ENCODE measurements at regions not wholly inside any gene's neighbourhood (a gene's known extent, or its start where the extent isn't known, plus 50 kb on each side); places are given as distances from the start of the nearest gene placed in this dataset.
A peak's percentile ranks its signal among the peaks of the same experiment; 100 is the strongest.
"Not testable (repeated sequence)": the region's sequence is repeated elsewhere in the genome, so short reads cannot be mapped to it uniquely, and the experiment has no call there.

GRCh38 chr7:20075992-20076820 lies 141.0 kb downstream of the MACC1 start:
- Histone ChIP-seq H2AFZ (ENCODE audit: low read depth, low read length) (no peak overlapping the region), H3K4me2 (ENCODE audit: low read length) (no peak overlapping the region), H3K9me3 (ENCODE audit: insufficient read depth, low read depth, low read length) (no peaks in the 10 kb centered on the region), H3K79me2 (ENCODE audit: insufficient read depth, low read length) (no peaks in the 10 kb centered on the region), H3K4me3 (ENCODE audit: insufficient read depth, low read depth, low read length) (no peak overlapping the region), H3K4me1 (ENCODE audit: insufficient read depth, low read length) (no peaks in the 10 kb centered on the region), H3K27me3 (ENCODE audit: insufficient read depth, low read length) (no peaks in the 10 kb centered on the region), H3K9ac (ENCODE audit: low read length) (no peak overlapping the region), H4K20me1 (ENCODE audit: insufficient read depth, low read length) (no peaks in the 10 kb centered on the region), H3K36me3 (ENCODE audit: insufficient read depth, low read length) (no peaks in the 10 kb centered on the region), H3K27ac (ENCODE audit: low read depth, low read length) (no peak overlapping the region)
- H3K9me3 Mint-ChIP-seq (ENCODE audit: unreplicated experiment), result peaks cover 2% of the 10 kb centered on the region
- no peak for TF ChIP-seq CTCF (IDR thresholded peaks at IDR 0.05; ENCODE audit: insufficient read depth, low read depth, low read length)
- no peak for TF ChIP-seq EZH2 (IDR thresholded peaks at IDR 0.05; ENCODE audit: insufficient read depth, low read length)
- no peak overlapping the region for H3K27ac Mint-ChIP-seq (ENCODE audit: unreplicated experiment)
- H3K4me3 Mint-ChIP-seq (ENCODE audit: unreplicated experiment), result no peak overlapping the region
- no peaks in the 10 kb centered on the region for H3K4me1 Mint-ChIP-seq (ENCODE audit: low read depth, unreplicated experiment)
- FAIRE-seq (no peak), DNase-seq (ENCODE audit: low read depth) (peak; percentile 37)
- no peaks in the 10 kb centered on the region for H3K36me3 Mint-ChIP-seq (ENCODE audit: low read depth, unreplicated experiment)
- no peaks in the 10 kb centered on the region for H3K27me3 Mint-ChIP-seq (ENCODE audit: low read depth, unreplicated experiment)

- Histone ChIP-seq H3K36me3 (ENCODE audit: insufficient read depth, low read length) (no peaks in the 10 kb centered on the region), H3K79me2 (ENCODE audit: insufficient read depth, low read length) (no peaks in the 10 kb centered on the region), H3K4me2 (ENCODE audit: low read length) (no peak overlapping the region), H3K4me3 (ENCODE audit: insufficient read depth, low read depth, low read length) (no peak overlapping the region), H3K9me3 (ENCODE audit: insufficient read depth, low read depth, low read length) (no peaks in the 10 kb centered on the region), H4K20me1 (ENCODE audit: insufficient read depth, low read length) (no peaks in the 10 kb centered on the region), H3K9ac (ENCODE audit: low read length) (no peak overlapping the region), H2AFZ (ENCODE audit: low read depth, low read length) (no peak overlapping the region), H3K27me3 (ENCODE audit: insufficient read depth, low read length) (no peaks in the 10 kb centered on the region), H3K27ac (ENCODE audit: low read depth, low read length) (no peak overlapping the region), H3K4me1 (ENCODE audit: insufficient read depth, low read length) (no peaks in the 10 kb centered on the region)
- peaks cover 2% of the 10 kb centered on the region for H3K9me3 Mint-ChIP-seq (ENCODE audit: unreplicated experiment)
- H3K27me3 Mint-ChIP-seq (ENCODE audit: low read depth, unreplicated experiment), result no peaks in the 10 kb centered on the region
- no peak overlapping the region for H3K4me3 Mint-ChIP-seq (ENCODE audit: unreplicated experiment)
- no peaks in the 10 kb centered on the region for H3K36me3 Mint-ChIP-seq (ENCODE audit: low read depth, unreplicated experiment)
- no peak overlapping the region for H3K27ac Mint-ChIP-seq (ENCODE audit: unreplicated experiment)
- no peaks in the 10 kb centered on the region for H3K4me1 Mint-ChIP-seq (ENCODE audit: low read depth, unreplicated experiment)
- TF ChIP-seq EZH2 (IDR thresholded peaks at IDR 0.05; ENCODE audit: insufficient read depth, low read length), result no peak
- no peak for TF ChIP-seq CTCF (IDR thresholded peaks at IDR 0.05; ENCODE audit: insufficient read depth, low read depth, low read length)
- FAIRE-seq (no peak), DNase-seq (ENCODE audit: low read depth) (no peak)
These were observed 141.7 kb downstream of the MACC1 start for GRCh38 chr7:20075440-20075839.

GRCh38 chr7:20068004-20068403 lies 149.2 kb downstream of the MACC1 start:
- H3K27me3 Mint-ChIP-seq (ENCODE audit: low read depth, unreplicated experiment); H3K9ac ChIP-seq (ENCODE audit: low read length); FAIRE-seq; H3K27ac ChIP-seq (ENCODE audit: low read depth, low read length); H3K27me3 ChIP-seq (ENCODE audit: insufficient read depth, low read length); H3K79me2 ChIP-seq (ENCODE audit: insufficient read depth, low read length); DNase-seq (ENCODE audit: low read depth); H3K4me3 ChIP-seq (ENCODE audit: insufficient read depth, low read depth, low read length); H2AFZ ChIP-seq (ENCODE audit: low read depth, low read length); H3K4me2 ChIP-seq (ENCODE audit: low read length); H3K36me3 ChIP-seq (ENCODE audit: insufficient read depth, low read length); H3K9me3 ChIP-seq (ENCODE audit: insufficient read depth, low read depth, low read length); H4K20me1 ChIP-seq (ENCODE audit: insufficient read depth, low read length); H3K27ac Mint-ChIP-seq (ENCODE audit: unreplicated experiment); H3K4me3 Mint-ChIP-seq (ENCODE audit: unreplicated experiment); H3K36me3 Mint-ChIP-seq (ENCODE audit: low read depth, unreplicated experiment): not testable (repeated sequence)
- H3K4me1 ChIP-seq (ENCODE audit: insufficient read depth, low read length), result peaks cover 22% of the 10 kb centered on the region
- H3K9me3 Mint-ChIP-seq (ENCODE audit: unreplicated experiment), result peaks cover 12% of the 10 kb centered on the region
- H3K4me1 Mint-ChIP-seq (ENCODE audit: low read depth, unreplicated experiment), result peaks cover 14% of the 10 kb centered on the region

Measured in astrocyte (in vitro differentiated cells and primary cell).